Skeletal muscle satellite cell (primary cell): ENCODE measurements at regions not wholly inside any gene's neighbourhood (a gene's known extent, or its start where the extent isn't known, plus 50 kb on each side); places are given as distances from the start of the nearest gene placed in this dataset.

Source experiments
- H3K27me3 ChIP-seq: 2 replicates; pipeline ENCODE4 v1.7.0; 2013; ENCODE audit warnings: low read length; ENCODE audit not compliant: control insufficient read depth, insufficient read depth
- H3K36me3 ChIP-seq: 2 replicates; pipeline ENCODE4 v1.7.0; 2013; ENCODE audit warnings: mild to moderate bottlenecking, control low read depth, low read length; ENCODE audit not compliant: insufficient read depth
- H3K4me1 ChIP-seq: 2 replicates; pipeline ENCODE4 v1.7.0; 2013; ENCODE audit warnings: low read length; ENCODE audit not compliant: control insufficient read depth, insufficient read depth
- H3K4me2 ChIP-seq: 2 replicates; pipeline ENCODE4 v1.7.0; 2013; ENCODE audit warnings: mild to moderate bottlenecking, low read length
- H3K4me3 ChIP-seq: 2 replicates; pipeline ENCODE4 v1.7.0; 2013; ENCODE audit warnings: low read length
- H3K9ac ChIP-seq: 2 replicates; pipeline ENCODE4 v1.7.0; 2013; ENCODE audit warnings: mild to moderate bottlenecking, low read depth, low read length, moderate library complexity
- H3K9me3 ChIP-seq: replicated peaks from 2 replicates; pipeline ENCODE4 v1.7.0; 2013; ENCODE audit warnings: mild to moderate bottlenecking, control low read depth, low read length

- no peaks in the 10 kb centered on the region for H3K9me3 ChIP-seq
- peaks cover 76% of the 10 kb centered on the region for H3K27me3 ChIP-seq
- H3K4me1 ChIP-seq, result peaks cover 13% of the 10 kb centered on the region
- no peak overlapping the region for H3K9ac ChIP-seq
- no peak overlapping the region for H3K4me3 ChIP-seq
- H3K4me2 ChIP-seq, result no peak overlapping the region
- no peaks in the 10 kb centered on the region for H3K36me3 ChIP-seq
These were observed 72.0 kb upstream of the FAM20C start for GRCh38 chr7:120164-120991.

DNA sequence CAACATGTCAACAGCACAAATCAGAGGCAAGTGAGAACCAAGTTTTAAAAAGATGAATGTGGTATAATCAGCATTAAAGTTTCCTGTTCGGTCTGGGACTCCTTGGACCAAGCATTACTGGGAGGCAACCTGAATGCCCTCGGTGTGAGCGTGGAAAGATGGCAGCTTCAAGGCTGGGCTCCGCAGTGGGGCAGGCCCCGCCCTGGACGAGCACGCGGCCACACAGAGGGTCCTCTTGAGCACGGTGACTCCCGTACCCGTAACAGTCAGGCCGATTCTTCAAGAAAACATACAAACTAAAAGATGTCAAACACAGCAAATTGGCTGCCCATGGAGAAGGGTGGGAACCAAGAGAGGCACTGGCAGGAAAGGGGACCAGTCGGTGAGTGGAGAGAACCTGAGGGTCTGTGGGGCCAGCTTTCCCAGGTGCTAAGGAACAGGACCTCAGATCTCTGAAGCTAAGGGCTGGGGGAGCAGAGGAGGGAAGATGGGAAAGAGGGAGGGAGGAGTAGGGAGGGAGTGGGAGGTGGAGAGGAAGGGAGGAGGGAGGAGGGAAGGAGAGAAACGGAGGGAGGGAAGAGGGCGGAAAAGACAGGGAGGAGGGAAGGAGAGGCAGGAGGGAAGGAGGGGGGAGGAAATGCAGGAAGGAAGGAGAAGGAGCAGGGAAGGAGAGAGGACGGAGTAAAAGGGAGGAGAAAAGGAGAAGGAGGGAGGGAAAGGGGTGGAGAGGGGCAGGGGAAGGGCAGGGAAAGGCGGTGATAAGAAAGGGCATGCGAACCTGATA, 71.2 kb upstream of the FAM20C start:
- H3K36me3 ChIP-seq, result no peaks in the 10 kb centered on the region
- H3K4me2 ChIP-seq, result no peak overlapping the region
- H3K9ac ChIP-seq, result no peak overlapping the region
- H3K4me1 ChIP-seq, result peaks cover 5% of the 10 kb centered on the region
- H3K27me3 ChIP-seq, result peaks cover 70% of the 10 kb centered on the region
- H3K4me3 ChIP-seq, result no peak overlapping the region
- H3K9me3 ChIP-seq, result no peaks in the 10 kb centered on the region

DNA sequence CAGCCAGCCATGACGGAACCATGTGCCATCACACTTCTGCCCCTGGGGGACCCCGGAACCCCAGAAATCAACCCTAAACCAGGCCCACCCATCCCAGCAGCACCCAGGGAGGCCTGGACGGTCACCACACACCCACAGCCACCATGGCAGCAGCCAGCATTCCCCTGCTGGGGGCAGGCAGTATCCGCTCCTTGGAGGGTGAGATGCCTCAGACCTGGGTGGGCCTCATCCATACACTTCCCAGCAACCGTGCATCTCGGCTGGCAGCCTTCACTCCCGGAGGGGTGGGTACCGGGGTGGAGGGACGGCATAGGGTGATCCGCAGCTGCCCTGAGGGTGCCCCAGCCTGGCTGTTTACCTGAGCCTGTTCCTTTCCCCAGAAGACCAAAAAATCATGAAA, 69.1 kb upstream of the FAM20C start:
- Histone ChIP-seq H3K27me3 (peaks cover 74% of the 10 kb centered on the region), H3K36me3 (no peaks in the 10 kb centered on the region), H3K9me3 (no peaks in the 10 kb centered on the region), H3K4me3 (no peak overlapping the region), H3K4me1 (peaks cover 5% of the 10 kb centered on the region), H3K4me2 (no peak overlapping the region), H3K9ac (no peak overlapping the region)

- Histone ChIP-seq H3K9me3 (no peaks in the 10 kb centered on the region), H3K4me2 (no peak overlapping the region), H3K36me3 (no peaks in the 10 kb centered on the region), H3K4me1 (peaks cover 6% of the 10 kb centered on the region), H3K27me3 (peaks cover 71% of the 10 kb centered on the region), H3K9ac (no peak overlapping the region), H3K4me3 (no peak overlapping the region)
These were observed 68.0 kb upstream of the FAM20C start for GRCh38 chr7:124130-124949.

DNA sequence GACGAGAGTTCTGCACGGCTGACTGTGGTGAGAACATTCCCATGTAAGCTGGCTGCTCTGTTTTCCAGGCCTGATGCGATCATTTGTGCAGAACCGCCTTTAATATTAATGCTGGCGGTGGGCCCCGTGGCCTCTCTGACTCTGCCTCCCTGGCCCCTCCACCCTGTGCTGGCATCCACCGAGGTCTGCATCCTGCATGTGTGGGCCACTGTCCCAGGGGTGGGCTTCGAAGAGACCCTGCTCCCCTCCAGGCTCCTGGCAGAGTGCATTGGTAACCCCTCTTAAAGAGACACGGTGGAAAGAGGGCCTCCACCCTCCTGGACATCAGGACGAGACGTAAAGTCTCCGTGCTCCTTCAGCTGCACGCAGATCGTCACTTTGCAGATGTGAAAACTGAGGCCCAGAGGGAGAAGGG, 67.3 kb upstream of the FAM20C start:
- Histone ChIP-seq H3K27me3 (peaks cover 70% of the 10 kb centered on the region), H3K9ac (no peak overlapping the region), H3K4me2 (no peak overlapping the region), H3K9me3 (no peaks in the 10 kb centered on the region), H3K4me1 (peaks cover 8% of the 10 kb centered on the region), H3K36me3 (no peaks in the 10 kb centered on the region), H3K4me3 (no peak overlapping the region)

GRCh38 chr7:125661-126060, 66.7 kb upstream of the FAM20C start:
- H3K27me3 ChIP-seq, result peaks cover 69% of the 10 kb centered on the region
- no peak overlapping the region for H3K4me3 ChIP-seq
- H3K9me3 ChIP-seq, result no peaks in the 10 kb centered on the region
- H3K4me2 ChIP-seq, result no peak overlapping the region
- no peaks in the 10 kb centered on the region for H3K36me3 ChIP-seq
- no peak overlapping the region for H3K9ac ChIP-seq
- H3K4me1 ChIP-seq, result peaks cover 10% of the 10 kb centered on the region

DNA sequence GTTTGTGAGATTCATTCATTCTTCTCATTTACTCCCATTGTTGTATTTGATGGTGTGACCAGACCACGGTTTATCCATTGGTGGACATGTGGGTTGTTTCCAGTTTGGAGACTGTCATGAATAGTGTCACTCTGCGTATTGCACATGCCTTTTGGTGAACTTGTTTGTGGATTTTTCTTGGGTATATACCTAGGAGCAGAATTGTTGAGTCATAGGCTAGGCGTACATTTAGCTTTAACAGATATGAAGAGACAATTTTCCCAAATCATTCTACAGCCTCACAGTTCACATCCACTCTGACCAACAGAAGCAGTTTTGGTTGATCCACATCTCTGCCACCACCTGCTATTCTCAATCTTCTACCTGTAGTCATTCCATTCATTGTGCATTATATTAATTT, 66.0 kb upstream of the FAM20C start:
- Histone ChIP-seq H3K9me3 (no peaks in the 10 kb centered on the region), H3K27me3 (peaks cover 69% of the 10 kb centered on the region), H3K9ac (no peak overlapping the region), H3K4me2 (no peak overlapping the region), H3K4me3 (no peak overlapping the region), H3K36me3 (no peaks in the 10 kb centered on the region), H3K4me1 (peaks cover 10% of the 10 kb centered on the region)

DNA sequence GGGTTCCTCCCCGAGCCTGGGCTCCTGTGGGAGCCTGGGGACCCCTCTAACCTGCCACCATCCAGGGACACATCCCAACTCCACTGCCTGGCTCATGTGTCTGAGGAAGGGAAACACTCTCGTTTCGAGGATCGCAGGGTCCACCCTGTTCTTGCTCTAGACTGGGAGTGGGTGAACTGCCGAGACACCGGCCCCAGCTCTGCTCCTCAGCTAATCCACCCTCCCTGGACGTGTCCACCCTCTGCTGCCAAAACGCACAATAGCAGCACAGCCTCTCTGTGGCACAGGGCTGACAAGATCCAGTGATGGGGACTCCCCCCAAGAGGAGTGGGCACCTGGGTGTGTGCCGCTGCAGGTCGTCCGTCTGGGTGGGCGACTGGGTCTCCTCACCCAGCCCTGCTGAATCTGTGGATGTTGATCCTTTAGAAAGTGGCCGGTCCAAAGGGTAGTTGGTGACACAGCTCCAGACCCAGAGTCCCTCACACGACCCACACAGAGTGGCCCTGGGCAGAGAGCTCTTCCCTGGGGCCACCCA, 65.2 kb upstream of the FAM20C start:
- H3K4me2 ChIP-seq, result no peak overlapping the region
- no peaks in the 10 kb centered on the region for H3K36me3 ChIP-seq
- H3K27me3 ChIP-seq, result peaks cover 70% of the 10 kb centered on the region
- H3K4me1 ChIP-seq, result peaks cover 15% of the 10 kb centered on the region
- H3K4me3 ChIP-seq, result no peak overlapping the region
- H3K9ac ChIP-seq, result no peak overlapping the region
- no peaks in the 10 kb centered on the region for H3K9me3 ChIP-seq

- no peak overlapping the region for H3K4me2 ChIP-seq
- no peaks in the 10 kb centered on the region for H3K36me3 ChIP-seq
- H3K27me3 ChIP-seq, result peaks cover 66% of the 10 kb centered on the region
- H3K9me3 ChIP-seq, result no peaks in the 10 kb centered on the region
- no peak overlapping the region for H3K4me3 ChIP-seq
- H3K9ac ChIP-seq, result no peak overlapping the region
- peaks cover 15% of the 10 kb centered on the region for H3K4me1 ChIP-seq
These were observed 63.9 kb upstream of the FAM20C start for GRCh38 chr7:128171-129080.

DNA sequence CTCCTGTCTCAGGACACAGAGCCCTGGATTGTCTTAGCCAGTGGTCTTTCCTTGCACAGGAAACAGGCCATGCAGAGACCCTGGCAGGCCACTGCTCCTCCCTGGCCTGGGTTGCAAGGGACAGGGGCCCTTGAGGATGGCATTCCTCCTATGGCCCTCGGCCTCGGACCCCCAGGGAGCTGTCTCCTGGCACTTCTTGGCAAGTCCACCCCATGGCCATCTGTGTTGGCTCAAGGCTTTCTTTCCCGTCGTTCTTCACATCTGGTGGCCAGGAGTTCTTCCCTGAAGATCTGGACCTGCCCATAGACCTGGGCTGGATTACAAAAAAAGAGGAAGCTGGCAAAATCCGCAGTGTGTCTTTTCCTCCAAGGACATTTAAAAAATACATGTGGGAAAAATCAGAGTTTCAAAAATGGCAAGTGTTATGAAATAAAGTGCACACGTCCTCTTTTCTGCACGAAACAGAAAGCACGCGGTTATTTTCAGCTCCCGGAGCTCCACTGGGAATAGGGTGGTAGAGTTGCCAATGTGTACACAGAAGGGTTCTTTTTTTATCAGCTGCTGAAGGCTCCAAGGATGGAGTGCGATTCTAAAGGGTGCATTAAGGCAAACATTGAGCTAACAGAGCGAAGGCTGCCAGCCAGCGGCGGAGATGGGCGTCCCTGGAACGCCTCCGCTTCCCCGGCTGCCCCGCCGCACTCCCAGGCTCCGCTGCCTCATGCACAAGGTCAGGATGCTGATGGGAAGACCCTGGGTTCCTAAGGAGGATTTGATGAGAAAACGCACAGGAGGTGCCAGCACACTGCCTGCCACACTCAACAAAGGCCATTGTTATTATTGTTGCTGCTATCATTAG, 62.8 kb upstream of the FAM20C start:
- H3K27me3 ChIP-seq, result peaks cover 60% of the 10 kb centered on the region
- H3K36me3 ChIP-seq, result no peaks in the 10 kb centered on the region
- H3K9ac ChIP-seq, result no peak overlapping the region
- H3K4me3 ChIP-seq, result peak overlapping the region; percentile 48
- peaks cover 15% of the 10 kb centered on the region for H3K4me1 ChIP-seq
- peak overlapping the region; percentile 71 for H3K4me2 ChIP-seq
- no peaks in the 10 kb centered on the region for H3K9me3 ChIP-seq
